ENCODE measurements at regions not wholly inside any gene's neighbourhood (a gene's known extent, or its start where the extent isn't known, plus 50 kb on each side); places are given as distances from the start of the nearest gene placed in this dataset.

GRCh38 chr7:17516771-17517170 is 218.3 kb downstream of the AHR start:
- DNase-seq (ENCODE audit: low spot score): no peak
- in situ Hi-C loops (cut with MboI; ENCODE audit: low pct_unique_long_range_greater_than_20kb, low sequenced_read_pairs, unreplicated experiment): no loop called here

GRCh38 chr7:17520941-17521340 is 222.5 kb downstream of the AHR start:
- in situ Hi-C loops (cut with MboI; ENCODE audit: low pct_unique_long_range_greater_than_20kb, low sequenced_read_pairs, unreplicated experiment): no loop called here
- no peak for DNase-seq (ENCODE audit: low spot score)
- TF ChIP-seq CTCF (IDR thresholded peaks at IDR 0.05; ENCODE audit: extremely low read depth, insufficient read depth, missing control alignments): no peak

More at GRCh38 chr7:17516771-17517170, 218.3 kb downstream of the AHR start:
- no peak for TF ChIP-seq CTCF (IDR thresholded peaks at IDR 0.05; ENCODE audit: extremely low read depth, insufficient read depth, missing control alignments)

GRCh38 chr7:17521437-17521836 is 223.0 kb downstream of the AHR start:
- DNase-seq (ENCODE audit: low spot score): no peak
- in situ Hi-C loops (cut with MboI; ENCODE audit: low pct_unique_long_range_greater_than_20kb, low sequenced_read_pairs, unreplicated experiment): no loop called here
- no peak for TF ChIP-seq CTCF (IDR thresholded peaks at IDR 0.05; ENCODE audit: extremely low read depth, insufficient read depth, missing control alignments)

GRCh38 chr7:17523813-17524739 is 225.6 kb downstream of the AHR start:
- DNase-seq (ENCODE audit: low spot score): no peak
- no peak for TF ChIP-seq CTCF (IDR thresholded peaks at IDR 0.05; ENCODE audit: extremely low read depth, insufficient read depth, missing control alignments)
- in situ Hi-C loops (cut with MboI; ENCODE audit: low pct_unique_long_range_greater_than_20kb, low sequenced_read_pairs, unreplicated experiment): no loop called here

GRCh38 chr7:17524746-17525145 is 226.3 kb downstream of the AHR start:
- TF ChIP-seq CTCF (IDR thresholded peaks at IDR 0.05; ENCODE audit: extremely low read depth, insufficient read depth, missing control alignments): no peak
- in situ Hi-C loops (cut with MboI; ENCODE audit: low pct_unique_long_range_greater_than_20kb, low sequenced_read_pairs, unreplicated experiment): loop anchor here (25.0 kb wide), 2 partner anchors 212 to 537 kb away; no protein-coding TSS in a partner anchor
- DNase-seq (ENCODE audit: low spot score): no peak

GRCh38 chr7:17526621-17527020 is 228.2 kb downstream of the AHR start:
- no peak for DNase-seq (ENCODE audit: low spot score)
- no peak for TF ChIP-seq CTCF (IDR thresholded peaks at IDR 0.05; ENCODE audit: extremely low read depth, insufficient read depth, missing control alignments)
- in situ Hi-C loops (cut with MboI; ENCODE audit: low pct_unique_long_range_greater_than_20kb, low sequenced_read_pairs, unreplicated experiment): loop anchor here (25.0 kb wide), 2 partner anchors 214 to 539 kb away; no protein-coding TSS in a partner anchor
